Adrenal gland (tissue), 9 donors: ENCODE measurements at regions not wholly inside any gene's neighbourhood (a gene's known extent, or its start where the extent isn't known, plus 50 kb on each side); places are given as distances from the start of the nearest gene placed in this dataset.

Experiments used
- DNase-seq, 7 donors: peaks; one replicate each; pipeline ENCODE4 v3.0.0-alpha.2; 2019 to 2020
- H3K27ac ChIP-seq, 5 donors: fragments of 200-600 bp; sonication (generic) in 4 of 5; 1 replicate in 3 of 5; 2 replicates in 2 of 5; pipeline versions ENCODE4 v1.5.1 to v1.8.0; 2016 to 2020; ENCODE audit warnings: mild to moderate bottlenecking in 1 of 5
- H3K27me3 ChIP-seq: fragments of 200-600 bp; 2 replicates; pipeline ENCODE4 v1.8.0; 2021
- H3K36me3 ChIP-seq, 2 donors: fragments of 200-600 bp; replicated peaks in 1 of 2; 1 replicate in 1 of 2; 2 replicates in 1 of 2; pipeline versions ENCODE4 v1.5.1 to v1.8.0; 2018 to 2022
- H3K4me1 ChIP-seq, 2 donors: fragments of 200-600 bp; replicated peaks in 1 of 2; 1 replicate in 1 of 2; 2 replicates in 1 of 2; pipeline versions ENCODE4 v1.5.1 to v1.8.0; 2018 to 2021
- H3K4me3 ChIP-seq, 4 donors: fragments of 200-600 bp; sonication (generic) in 3 of 4; one replicate each; pipeline ENCODE4 v1.5.1; 2016 to 2018
- H3K9me3 ChIP-seq, 3 donors: fragments of 200-600 bp; sonication (generic) in 1 of 3; replicated peaks in 1 of 3; 1 replicate in 2 of 3; 2 replicates in 1 of 3; pipeline versions ENCODE4 v1.5.1 to v1.8.0; 2016 to 2021
- POLR2A ChIP-seq, 2 donors: fragments of 450-650 bp; IDR thresholded peaks; one replicate each; pipeline ENCODE4 v1.6.1; 2017; ENCODE audit warnings: antibody characterized with exemption in 2 of 2, mild to moderate bottlenecking in 2 of 2, moderate library complexity in 1 of 2
- WGBS, 4 donors: extraction: QIAGEN DNeasy Blood & Tissue Kit in 2 of 4; methylation state at CpG; one replicate each; pipeline versions ENCODE4 v1.1.5 to v1.1.7; 2013 to 2017; 5-methylcytosine and 5-hydroxymethylcytosine counted together
- intact Hi-C, 2 donors: fragments of 100-400 bp; cut with DNase I; formaldehyde crosslinking; loops; one replicate each; pipeline versions ENCODE4 v1.14.1 to v1.15.0; 2022 to 2023
- TF ChIP-seq, protein P1 (sequence below), 6 experiments: fragments of 450-650 bp in 4 of 6; fragments of 200-600 bp in 2 of 6; sonication (generic) in 1 of 6; IDR thresholded peaks; 1 replicate in 5 of 6; 2 replicates in 1 of 6; pipeline versions ENCODE4 v1.5.1 to v1.8.0; 2016 to 2021; ENCODE audit warnings: antibody characterized with exemption in 6 of 6, mild to moderate bottlenecking in 2 of 6, moderate library complexity in 1 of 6
- donor health status: healthy with polysubstance abuse.
- donor health status: Bipolar disorder and iron deficiency.
- donor health status: DM: yes; HTN: yes; CAD: no.
- donor health status: DM: no; HTN: no; CAD: no.
- donor health status: DM: no; HTN: no; CAD: no.

DNA sequence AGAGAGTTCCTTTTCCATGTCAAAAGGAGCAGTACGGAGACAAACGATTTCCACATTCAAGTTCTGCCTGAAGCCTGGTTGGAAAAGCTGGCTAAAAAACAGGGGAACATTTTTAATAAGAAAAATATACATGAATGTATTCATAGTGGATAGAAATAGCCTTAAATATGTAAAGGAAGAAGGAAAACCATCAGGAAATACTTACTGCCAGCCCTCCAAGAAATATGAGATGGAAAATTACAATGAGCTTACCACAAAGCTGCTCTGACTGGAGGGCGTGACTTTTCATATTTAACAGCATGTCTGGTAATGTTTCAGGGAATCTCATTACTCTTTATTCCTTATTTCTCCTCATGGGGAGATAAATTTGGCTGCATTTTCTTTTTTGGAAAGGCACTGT lies 75.9 kb upstream of the ZDHHC17 start:
- H3K9me3 ChIP-seq, result no peaks in the 10 kb centered on the region
- H3K4me3 ChIP-seq, result peak overlapping the region in 1 of 4 donors; percentile 7
- TF ChIP-seq POLR2A (IDR thresholded peaks at IDR 0.05), result no peak
- TF ChIP-seq, protein P1, sequence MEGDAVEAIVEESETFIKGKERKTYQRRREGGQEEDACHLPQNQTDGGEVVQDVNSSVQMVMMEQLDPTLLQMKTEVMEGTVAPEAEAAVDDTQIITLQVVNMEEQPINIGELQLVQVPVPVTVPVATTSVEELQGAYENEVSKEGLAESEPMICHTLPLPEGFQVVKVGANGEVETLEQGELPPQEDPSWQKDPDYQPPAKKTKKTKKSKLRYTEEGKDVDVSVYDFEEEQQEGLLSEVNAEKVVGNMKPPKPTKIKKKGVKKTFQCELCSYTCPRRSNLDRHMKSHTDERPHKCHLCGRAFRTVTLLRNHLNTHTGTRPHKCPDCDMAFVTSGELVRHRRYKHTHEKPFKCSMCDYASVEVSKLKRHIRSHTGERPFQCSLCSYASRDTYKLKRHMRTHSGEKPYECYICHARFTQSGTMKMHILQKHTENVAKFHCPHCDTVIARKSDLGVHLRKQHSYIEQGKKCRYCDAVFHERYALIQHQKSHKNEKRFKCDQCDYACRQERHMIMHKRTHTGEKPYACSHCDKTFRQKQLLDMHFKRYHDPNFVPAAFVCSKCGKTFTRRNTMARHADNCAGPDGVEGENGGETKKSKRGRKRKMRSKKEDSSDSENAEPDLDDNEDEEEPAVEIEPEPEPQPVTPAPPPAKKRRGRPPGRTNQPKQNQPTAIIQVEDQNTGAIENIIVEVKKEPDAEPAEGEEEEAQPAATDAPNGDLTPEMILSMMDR (IDR thresholded peaks at IDR 0.05), result no peak
- H3K4me1 ChIP-seq, result no peaks in the 10 kb centered on the region
- intact Hi-C loops, result loop anchor here in 1 of 2 donors (10.0 kb wide), 1 partner anchor 107 kb away; no protein-coding TSS in a partner anchor
- DNase-seq, result no peak
- H3K27me3 ChIP-seq, result no peaks in the 10 kb centered on the region
- H3K27ac ChIP-seq, result no peak overlapping the region
- 49 to 53% (median 50%) methylated on average over 3 of the region's 3 CpGs for WGBS, 4 donors
- H3K36me3 ChIP-seq, result no peaks in the 10 kb centered on the region

GRCh38 chr12:76688631-76689030 lies 75.3 kb upstream of the ZDHHC17 start:
- Histone ChIP-seq H3K9me3 (no peaks in the 10 kb centered on the region), H3K36me3 (no peaks in the 10 kb centered on the region), H3K4me3 (no peak overlapping the region), H3K27me3 (no peaks in the 10 kb centered on the region), H3K27ac (no peak overlapping the region), H3K4me1 (no peaks in the 10 kb centered on the region)
- TF ChIP-seq, protein P1 (IDR thresholded peaks at IDR 0.05), result peak in 4 of 6 experiments; percentile 29 to 40 (median 33)
- TF ChIP-seq POLR2A (IDR thresholded peaks at IDR 0.05), result no peak
- peak in 1 of 7 donors; percentile 40 for DNase-seq
- intact Hi-C loops, result loop anchor here in 1 of 2 donors (10.0 kb wide), 1 partner anchor 106 kb away; no protein-coding TSS in a partner anchor
- 78 to 93% (median 86%) methylated on average over 2 of the region's 2 CpGs for WGBS, 4 donors

DNA sequence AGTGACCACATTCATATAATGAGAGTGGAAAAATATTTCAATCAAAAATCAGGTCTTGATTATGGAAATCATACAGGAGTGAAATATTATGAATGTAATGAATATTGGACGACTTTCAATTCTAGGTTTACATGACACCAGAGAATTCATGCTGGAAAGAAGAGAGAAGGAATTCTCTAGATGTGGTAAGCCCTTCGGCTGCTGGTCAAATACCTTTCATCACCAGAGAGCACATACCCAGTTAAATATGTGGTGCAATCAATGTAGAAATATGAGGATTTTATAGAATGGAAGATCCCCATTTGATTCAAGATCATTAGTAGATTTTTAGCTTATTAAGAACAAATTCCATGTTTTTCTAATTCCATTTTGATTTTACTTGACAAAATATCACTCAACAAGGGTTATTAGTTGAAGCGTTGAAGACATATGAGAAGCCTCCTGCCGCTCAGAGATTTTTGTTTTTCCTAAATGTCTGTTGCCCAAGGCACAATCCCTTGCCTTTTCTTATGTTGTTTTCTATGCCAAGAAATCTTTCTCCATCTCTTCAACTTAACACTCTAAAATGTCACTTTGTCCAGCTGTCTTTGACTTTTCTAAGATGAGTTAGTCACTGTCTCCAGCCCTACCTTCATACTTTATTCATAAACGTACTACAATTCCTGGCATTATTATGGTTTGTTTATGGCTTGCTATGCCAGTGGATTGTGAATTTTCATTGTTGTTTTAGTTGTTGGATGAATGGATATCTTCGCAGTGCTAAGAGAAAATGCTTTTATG lies 72.8 kb upstream of the ZDHHC17 start:
- intact Hi-C loops, result no loop called here
- DNase-seq, result no peak
- 89 to 95% (median 92%) methylated on average over 6 of the region's 6 CpGs for WGBS, 4 donors

DNA sequence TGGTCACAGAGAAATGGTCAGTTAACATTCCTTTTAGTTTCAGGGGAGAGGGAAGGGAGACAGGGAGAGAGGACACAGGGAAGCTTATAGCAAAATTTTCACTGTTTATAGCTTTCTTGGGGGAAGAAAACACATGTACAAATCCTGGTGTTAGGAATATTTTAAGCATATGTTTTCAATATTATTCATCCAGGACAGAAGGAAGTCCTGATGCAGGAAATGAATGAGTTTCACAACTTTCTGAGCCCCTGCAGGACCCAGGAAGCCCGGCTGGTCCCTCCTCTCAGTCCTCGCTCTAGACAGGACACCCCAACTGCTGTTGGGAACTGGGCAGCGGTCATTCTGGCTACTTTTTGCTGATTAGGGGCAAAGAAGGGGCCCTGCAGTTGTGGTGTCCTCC lies 71.1 kb upstream of the ZDHHC17 start:
- Histone ChIP-seq H3K27me3 (no peaks in the 10 kb centered on the region), H3K36me3 (no peaks in the 10 kb centered on the region), H3K9me3 (no peaks in the 10 kb centered on the region), H3K4me3 (no peak overlapping the region), H3K27ac (no peak overlapping the region), H3K4me1 (no peaks in the 10 kb centered on the region)
- TF ChIP-seq POLR2A (IDR thresholded peaks at IDR 0.05), result no peak
- TF ChIP-seq, protein P1 (IDR thresholded peaks at IDR 0.05), result no peak
- DNase-seq, result no peak
- intact Hi-C loops, result no loop called here
- WGBS, 4 donors, result 61 to 97% (median 70%) methylated on average over 3 of the region's 3 CpGs

More for the DNA sequence above, 72.8 kb upstream of the ZDHHC17 start:
- H3K36me3 ChIP-seq, result no peaks in the 10 kb centered on the region
- no peak overlapping the region for H3K4me3 ChIP-seq
- no peak overlapping the region for H3K27ac ChIP-seq
- no peaks in the 10 kb centered on the region for H3K9me3 ChIP-seq
- H3K27me3 ChIP-seq, result no peaks in the 10 kb centered on the region
- no peak for TF ChIP-seq POLR2A (IDR thresholded peaks at IDR 0.05)
- TF ChIP-seq, protein P1 (IDR thresholded peaks at IDR 0.05), result no peak
- H3K4me1 ChIP-seq, result no peaks in the 10 kb centered on the region
